ENCODE measurements at regions not wholly inside any gene's neighbourhood (a gene's known extent, or its start where the extent isn't known, plus 50 kb on each side); places are given as distances from the start of the nearest gene placed in this dataset.

GRCh38 chr22:48866906-48867681, 960.6 kb downstream of the BRD1 start:
- no peak for DNase-seq

GRCh38 chr22:48864748-48865147, 962.9 kb downstream of the BRD1 start:
- DNase-seq: no peak

GRCh38 chr22:48863965-48864528, 963.6 kb downstream of the BRD1 start:
- DNase-seq: no peak

GRCh38 chr22:48860557-48860956, 967.1 kb downstream of the BRD1 start:
- DNase-seq: no peak

DNA sequence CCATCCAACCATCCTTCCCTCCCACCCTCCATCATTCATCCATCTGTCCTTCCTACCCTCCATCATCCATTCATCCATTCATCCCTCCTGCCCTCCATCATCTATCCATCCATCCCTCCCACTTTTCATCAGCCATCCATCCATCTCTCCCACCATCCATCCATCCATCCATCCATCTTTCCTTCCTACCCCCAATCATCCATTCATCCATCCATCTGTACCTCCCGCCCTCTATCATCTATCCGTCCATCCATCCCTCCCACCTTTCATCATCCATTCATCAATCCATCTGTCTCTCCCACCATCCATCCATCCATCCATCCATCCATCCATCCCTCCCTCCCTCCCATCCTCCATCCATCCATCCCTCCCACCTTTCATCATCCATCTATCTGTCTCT, 968.8 kb downstream of the BRD1 start:
- DNase-seq: no peak

DNA sequence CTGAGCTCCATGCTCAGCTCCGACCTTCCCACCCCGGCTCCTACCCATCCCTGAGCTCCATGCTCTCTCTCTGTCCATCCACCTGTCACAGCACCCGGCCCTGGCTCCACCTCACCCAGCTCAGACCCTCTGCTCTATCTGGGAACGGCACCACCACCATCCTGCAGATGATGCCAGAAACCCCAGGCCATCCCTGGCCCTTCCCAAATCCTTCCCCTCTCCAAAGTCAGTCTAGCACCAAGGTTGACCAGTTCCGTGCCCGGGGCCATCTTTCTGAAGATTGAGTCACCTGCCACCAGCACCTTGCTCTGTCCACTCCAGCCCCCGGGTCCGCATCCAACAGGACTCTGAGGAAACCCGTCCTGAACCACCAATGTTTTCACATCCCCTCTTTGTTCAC, 969.6 kb downstream of the BRD1 start:
- no peak for DNase-seq

DNA sequence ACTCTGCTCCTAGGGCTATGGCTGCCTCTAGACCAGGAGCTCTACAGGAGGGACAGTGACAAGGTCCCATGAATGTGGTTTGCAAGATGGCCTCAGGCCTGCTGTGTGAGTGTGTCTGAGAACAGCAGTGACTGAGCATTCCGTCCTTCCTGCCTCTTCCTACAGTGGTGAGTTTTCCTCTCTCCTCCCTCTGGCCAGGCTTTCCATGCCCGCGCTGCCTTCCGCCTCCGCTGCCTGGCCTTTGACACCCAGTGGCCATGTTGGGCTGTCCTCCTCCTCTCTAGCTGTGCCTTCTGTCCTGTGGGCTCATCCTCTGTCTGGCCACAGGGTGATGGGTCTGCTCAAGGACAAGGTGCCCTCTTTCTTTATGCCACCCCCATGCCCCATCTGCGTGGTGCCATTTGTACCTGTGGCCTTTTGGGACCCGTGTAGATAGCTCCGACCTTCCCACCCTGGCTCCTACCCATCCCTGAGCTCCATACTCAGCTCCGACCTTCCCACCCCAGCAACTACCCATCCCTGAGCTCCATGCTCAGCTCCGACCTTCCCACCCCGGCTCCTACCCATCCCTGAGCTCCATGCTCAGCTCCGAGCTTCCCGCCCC, 970.4 kb downstream of the BRD1 start:
- no peak for DNase-seq

DNA sequence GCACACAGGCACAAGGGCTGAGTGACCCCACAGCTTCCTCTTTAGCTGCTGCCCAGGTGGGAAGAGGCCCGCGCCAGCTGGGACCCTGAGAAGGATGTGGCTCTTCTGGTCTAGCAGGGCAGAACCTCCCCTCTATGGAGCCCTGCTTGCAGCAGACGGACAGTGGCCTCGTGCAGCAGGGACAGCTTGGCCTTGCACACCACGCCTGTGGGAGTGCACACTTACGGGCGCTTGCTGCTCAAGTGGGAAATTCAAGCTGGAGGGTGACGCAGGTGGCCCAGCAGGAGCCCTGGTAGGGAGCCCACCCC, 971.4 kb downstream of the BRD1 start:
- no peak for DNase-seq

GRCh38 chr22:48855593-48856307, 971.9 kb downstream of the BRD1 start:
- DNase-seq: no peak

DNA sequence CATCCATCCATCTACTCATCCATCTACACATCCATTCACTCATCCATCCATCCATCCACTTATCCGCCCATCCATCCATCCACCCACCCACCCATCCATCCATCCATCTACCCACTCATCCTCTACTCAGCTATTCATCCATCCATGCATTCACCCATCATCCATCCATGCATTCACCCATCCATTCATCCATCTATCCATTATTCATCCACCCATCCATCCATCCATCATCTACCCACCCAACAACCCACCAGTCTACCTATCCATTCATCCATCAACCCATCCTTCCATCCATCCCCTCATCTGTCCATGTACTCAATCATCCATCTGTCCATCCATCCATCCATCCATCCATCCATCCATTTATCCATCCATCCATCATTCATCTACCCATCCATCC, 972.7 kb downstream of the BRD1 start:
- no peak for DNase-seq

DNA sequence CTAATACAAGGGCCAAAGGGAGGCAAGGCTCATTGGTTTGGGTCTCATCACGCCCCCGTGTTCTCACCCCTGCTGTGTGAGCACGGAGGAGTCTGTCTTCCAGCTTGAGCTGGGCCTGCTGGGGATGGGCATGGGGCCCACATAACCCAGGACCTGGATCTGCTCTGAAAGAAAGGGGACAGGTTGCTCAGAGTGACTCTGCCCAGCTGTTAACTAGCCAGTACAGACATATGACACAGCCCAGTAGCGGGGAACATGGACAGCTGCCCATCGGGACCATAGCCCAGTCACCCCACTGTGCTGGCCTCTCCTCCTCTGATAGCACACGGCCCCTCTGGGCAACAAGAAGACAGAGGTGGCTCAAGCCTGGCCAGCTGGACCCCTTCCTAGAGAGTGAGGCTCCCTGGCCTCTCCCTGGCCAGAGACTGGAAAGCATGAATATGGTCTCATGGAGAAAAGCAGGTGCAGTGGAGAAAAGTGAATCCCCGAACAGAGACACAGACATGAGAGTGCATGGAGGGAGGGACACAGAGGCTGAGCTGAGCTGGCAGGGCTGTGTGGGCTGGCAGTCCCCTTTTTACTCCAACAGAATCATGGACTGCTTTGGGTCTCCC, 973.9 kb downstream of the BRD1 start:
- no peak for DNase-seq

- no peak for DNase-seq
Measured at GRCh38 chr22:48851933-48852549, 975.6 kb downstream of the BRD1 start.

DNA sequence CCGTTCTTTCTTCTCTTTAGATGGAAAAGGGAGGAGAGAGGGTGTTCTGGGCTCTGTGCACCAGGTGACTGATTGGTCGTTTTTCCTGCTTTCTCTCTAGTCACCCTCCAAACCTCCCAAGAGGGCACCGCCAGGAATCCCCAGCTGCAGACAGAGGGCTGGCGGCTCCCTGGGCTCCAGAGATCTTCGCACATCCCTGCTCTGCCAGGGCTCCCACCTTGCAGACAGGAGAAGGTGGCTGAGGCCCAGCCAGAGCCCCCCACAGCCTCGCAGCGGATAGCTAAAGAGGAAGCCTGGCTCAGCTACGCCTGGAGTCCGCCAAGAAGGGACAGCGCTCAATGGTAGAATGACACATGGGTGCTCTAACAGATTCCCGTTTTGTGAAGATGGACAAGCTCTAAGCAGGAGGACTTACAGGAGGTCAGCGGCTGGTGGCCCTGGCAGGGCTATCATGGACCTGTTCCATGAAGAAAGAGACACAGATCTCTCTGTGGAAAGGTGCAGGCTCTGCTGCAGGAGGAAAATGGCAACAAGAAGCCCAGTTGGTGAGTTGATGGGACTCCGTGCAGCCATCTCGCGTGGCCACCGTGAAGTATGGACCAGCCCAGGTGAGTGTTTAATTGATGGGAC, 976.9 kb downstream of the BRD1 start:
- DNase-seq: no peak

DNA sequence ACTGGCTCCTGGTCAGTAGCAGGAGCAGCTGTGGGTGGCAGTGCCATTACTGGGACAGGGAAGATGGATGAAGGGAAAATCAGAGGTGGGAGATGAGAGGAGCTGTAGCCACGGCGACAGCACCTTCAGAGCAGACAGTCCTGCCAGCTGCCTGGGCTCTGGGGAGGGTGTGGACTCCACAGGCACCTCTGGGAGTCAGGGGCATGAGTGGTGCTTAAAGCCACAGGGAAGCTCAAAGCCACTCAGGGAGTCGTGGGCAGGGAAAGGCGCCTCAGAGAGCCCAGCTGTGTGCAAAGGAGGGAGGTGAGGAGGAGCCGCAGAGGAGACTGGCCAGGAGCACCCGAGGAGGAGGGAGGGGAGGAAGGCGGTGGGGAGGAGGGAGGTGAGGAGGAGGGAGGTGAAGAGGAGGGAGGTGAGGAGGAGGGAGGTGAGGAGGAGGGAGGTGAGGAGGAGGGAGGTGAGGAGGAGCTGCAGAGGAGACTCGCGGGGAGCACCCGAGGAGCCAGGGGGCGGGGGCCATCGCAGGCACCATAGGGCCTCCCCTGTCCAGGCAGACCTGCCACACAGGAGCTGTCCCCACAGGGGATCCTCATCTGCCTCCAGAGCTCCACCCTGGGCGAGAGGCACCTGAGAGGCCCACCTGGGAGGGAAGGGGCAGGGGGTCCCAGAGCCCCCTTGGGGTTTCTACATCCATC, 977.6 kb downstream of the BRD1 start:
- DNase-seq: no peak

DNA sequence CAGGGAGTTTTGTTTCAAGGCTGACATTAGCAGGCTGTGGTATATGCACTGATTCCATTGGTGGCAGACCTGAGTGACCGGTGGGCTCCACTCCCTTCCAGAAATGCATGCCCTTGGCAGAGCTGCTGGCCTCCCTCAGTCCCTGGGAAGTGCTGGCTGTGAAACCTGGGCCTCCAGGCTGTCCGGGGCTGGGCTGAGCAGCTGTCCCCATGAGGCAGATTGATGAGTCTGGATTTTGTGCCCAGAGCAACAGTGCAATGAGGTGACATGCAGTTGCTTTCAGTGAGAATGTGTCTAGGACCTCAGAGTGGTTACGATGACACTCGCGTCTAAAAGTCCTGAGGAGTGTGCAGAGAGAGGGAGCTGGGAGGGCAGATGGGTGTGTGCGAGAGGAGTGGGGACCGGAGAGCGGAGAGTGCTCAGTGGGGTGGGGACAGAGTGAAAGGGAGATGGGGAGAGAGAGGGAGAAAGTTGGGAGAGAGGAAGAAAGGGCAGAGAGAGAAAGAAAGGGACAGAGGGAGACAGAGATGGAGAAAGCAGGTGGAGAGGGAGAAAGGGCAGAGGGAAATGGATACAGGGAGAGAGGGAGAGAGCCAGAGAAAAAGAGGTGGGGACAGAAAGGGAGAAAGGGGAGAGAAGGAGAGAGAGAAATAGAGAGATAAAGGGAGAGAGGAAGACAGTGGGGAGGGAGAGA, 978.3 kb downstream of the BRD1 start:
- DNase-seq: no peak

GRCh38 chr22:48846200-48846599, 981.5 kb downstream of the BRD1 start:
- DNase-seq: no peak

- no peak for DNase-seq
Measured at GRCh38 chr22:48845356-48845936, 982.2 kb downstream of the BRD1 start.

GRCh38 chr22:48844056-48844675, 983.5 kb downstream of the BRD1 start:
- DNase-seq: no peak

GRCh38 chr22:48843640-48844039, 984.0 kb downstream of the BRD1 start:
- no peak for DNase-seq

GRCh38 chr22:48842976-48843375, 984.7 kb downstream of the BRD1 start:
- DNase-seq: no peak
